ENCODE measurements at regions not wholly inside any gene's neighbourhood (a gene's known extent, or its start where the extent isn't known, plus 50 kb on each side); places are given as distances from the start of the nearest gene placed in this dataset.
"Not testable (repeated sequence)": the region's sequence is repeated elsewhere in the genome, so short reads cannot be mapped to it uniquely, and the experiment has no call there.

DNA sequence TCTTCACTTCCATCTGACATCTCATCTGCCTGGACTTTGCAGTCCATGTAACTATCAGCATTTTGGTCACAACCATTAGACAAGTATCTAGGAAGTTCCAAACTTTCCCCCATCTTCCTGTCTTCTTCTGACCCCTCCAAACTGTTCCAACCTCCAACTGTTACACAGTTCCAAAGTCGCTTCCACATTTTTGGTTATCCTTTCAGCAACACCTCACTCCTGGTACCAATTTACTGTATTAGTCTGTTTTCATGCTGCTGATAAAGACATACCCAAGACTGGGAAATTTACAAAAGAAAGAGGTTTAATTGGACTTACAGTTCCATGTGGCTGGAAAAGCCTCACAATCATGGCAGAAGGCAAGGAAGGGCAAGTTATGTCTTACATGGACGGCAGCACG is 143.4 kb upstream of the OR4E1 start:
- TF ChIP-seq, protein P1, sequence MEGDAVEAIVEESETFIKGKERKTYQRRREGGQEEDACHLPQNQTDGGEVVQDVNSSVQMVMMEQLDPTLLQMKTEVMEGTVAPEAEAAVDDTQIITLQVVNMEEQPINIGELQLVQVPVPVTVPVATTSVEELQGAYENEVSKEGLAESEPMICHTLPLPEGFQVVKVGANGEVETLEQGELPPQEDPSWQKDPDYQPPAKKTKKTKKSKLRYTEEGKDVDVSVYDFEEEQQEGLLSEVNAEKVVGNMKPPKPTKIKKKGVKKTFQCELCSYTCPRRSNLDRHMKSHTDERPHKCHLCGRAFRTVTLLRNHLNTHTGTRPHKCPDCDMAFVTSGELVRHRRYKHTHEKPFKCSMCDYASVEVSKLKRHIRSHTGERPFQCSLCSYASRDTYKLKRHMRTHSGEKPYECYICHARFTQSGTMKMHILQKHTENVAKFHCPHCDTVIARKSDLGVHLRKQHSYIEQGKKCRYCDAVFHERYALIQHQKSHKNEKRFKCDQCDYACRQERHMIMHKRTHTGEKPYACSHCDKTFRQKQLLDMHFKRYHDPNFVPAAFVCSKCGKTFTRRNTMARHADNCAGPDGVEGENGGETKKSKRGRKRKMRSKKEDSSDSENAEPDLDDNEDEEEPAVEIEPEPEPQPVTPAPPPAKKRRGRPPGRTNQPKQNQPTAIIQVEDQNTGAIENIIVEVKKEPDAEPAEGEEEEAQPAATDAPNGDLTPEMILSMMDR (IDR thresholded peaks at IDR 0.05), result not testable (repeated sequence)
- not testable (repeated sequence) for TF ChIP-seq POLR2A (IDR thresholded peaks at IDR 0.05)
